ENCODE measurements at regions not wholly inside any gene's neighbourhood (a gene's known extent, or its start where the extent isn't known, plus 50 kb on each side); places are given as distances from the start of the nearest gene placed in this dataset.

GRCh38 chr5:135234242-135234641 lies 164.8 kb downstream of the MACROH2A1 start:
- TF ChIP-seq, protein P1, sequence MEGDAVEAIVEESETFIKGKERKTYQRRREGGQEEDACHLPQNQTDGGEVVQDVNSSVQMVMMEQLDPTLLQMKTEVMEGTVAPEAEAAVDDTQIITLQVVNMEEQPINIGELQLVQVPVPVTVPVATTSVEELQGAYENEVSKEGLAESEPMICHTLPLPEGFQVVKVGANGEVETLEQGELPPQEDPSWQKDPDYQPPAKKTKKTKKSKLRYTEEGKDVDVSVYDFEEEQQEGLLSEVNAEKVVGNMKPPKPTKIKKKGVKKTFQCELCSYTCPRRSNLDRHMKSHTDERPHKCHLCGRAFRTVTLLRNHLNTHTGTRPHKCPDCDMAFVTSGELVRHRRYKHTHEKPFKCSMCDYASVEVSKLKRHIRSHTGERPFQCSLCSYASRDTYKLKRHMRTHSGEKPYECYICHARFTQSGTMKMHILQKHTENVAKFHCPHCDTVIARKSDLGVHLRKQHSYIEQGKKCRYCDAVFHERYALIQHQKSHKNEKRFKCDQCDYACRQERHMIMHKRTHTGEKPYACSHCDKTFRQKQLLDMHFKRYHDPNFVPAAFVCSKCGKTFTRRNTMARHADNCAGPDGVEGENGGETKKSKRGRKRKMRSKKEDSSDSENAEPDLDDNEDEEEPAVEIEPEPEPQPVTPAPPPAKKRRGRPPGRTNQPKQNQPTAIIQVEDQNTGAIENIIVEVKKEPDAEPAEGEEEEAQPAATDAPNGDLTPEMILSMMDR (IDR thresholded peaks at IDR 0.05; ENCODE audit: low read length): no peak
- TF ChIP-seq EZH2 (optimal IDR thresholded peaks at IDR 0.05; ENCODE audit: low read depth, low read length): no peak
- no peak for TF ChIP-seq EZH2phosphoT487 (IDR thresholded peaks at IDR 0.05; ENCODE audit: low read length)
